ENCODE measurements at regions not wholly inside any gene's neighbourhood (a gene's known extent, or its start where the extent isn't known, plus 50 kb on each side); places are given as distances from the start of the nearest gene placed in this dataset.

DNA sequence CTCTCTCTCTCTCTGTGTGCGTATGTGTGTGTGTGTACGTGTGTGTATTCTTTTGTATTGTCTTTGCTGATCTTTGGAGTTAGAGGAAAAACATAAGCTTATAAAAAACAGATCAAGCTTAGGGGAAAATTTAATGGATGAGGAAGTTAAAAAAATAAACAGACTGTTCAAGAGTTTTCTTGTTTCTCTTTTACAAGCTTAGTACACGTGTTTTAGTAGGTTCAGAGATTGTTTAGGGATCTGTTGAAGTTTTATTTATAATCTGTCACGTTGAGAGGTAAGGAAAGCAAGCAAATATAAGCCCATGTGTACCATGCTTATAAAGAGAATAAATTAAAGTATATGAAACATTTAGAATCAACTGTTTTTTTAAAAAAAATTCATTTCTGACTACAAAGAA is 1470.3 kb upstream of the NUDT12 start:
- no peaks in the 10 kb centered on the region for H3K4me1 Mint-ChIP-seq
- H3K4me3 Mint-ChIP-seq = no peak overlapping the region
- no peak for DNase-seq
- ChIA-PET CTCF (no interaction called here), POLR2A (no interaction called here)
- Histone ChIP-seq H3K36me3 (ENCODE audit: insufficient read depth, low read length) (no peaks in the 10 kb centered on the region), H3K27me3 (ENCODE audit: insufficient read depth, low read length, poor library complexity, severe bottlenecking) (no peaks in the 10 kb centered on the region), H3K9me3 (ENCODE audit: low read length) (no peaks in the 10 kb centered on the region), H3K4me3 (ENCODE audit: low read length) (no peak overlapping the region), H3K4me1 (ENCODE audit: insufficient read depth, low read length) (no peaks in the 10 kb centered on the region), H3K27ac (ENCODE audit: low read depth, low read length) (no peak overlapping the region)
- no peaks in the 10 kb centered on the region for H3K27me3 Mint-ChIP-seq
- no peak overlapping the region for H3K27ac Mint-ChIP-seq
- H3K9me3 Mint-ChIP-seq = peaks cover 2 to 24% (median 8%) of the 10 kb centered on the region in 5 donors
- no peaks in the 10 kb centered on the region for H3K36me3 Mint-ChIP-seq

- no peaks in the 10 kb centered on the region for H3K4me1 ChIP-seq (ENCODE audit: insufficient read depth, low read length)
- H3K4me1 Mint-ChIP-seq = no peaks in the 10 kb centered on the region
- H3K4me3 Mint-ChIP-seq = no peak overlapping the region
- H3K27me3 ChIP-seq (ENCODE audit: insufficient read depth, low read length, poor library complexity, severe bottlenecking) = no peaks in the 10 kb centered on the region
- ChIA-PET POLR2A (no interaction called here), CTCF (no interaction called here)
- peaks cover 0 to 21% (median 3%) of the 10 kb centered on the region in 5 donors for H3K9me3 Mint-ChIP-seq
- no peak for DNase-seq
- H3K4me3 ChIP-seq (ENCODE audit: low read length) = no peak overlapping the region
- no peak overlapping the region for H3K27ac Mint-ChIP-seq
- H3K27me3 Mint-ChIP-seq = no peaks in the 10 kb centered on the region
- no peaks in the 10 kb centered on the region for H3K36me3 ChIP-seq (ENCODE audit: insufficient read depth, low read length)
- no peak overlapping the region for H3K27ac ChIP-seq (ENCODE audit: low read depth, low read length)
- H3K9me3 ChIP-seq (ENCODE audit: low read length) = no peaks in the 10 kb centered on the region
- H3K36me3 Mint-ChIP-seq = no peaks in the 10 kb centered on the region
These were observed 1467.6 kb upstream of the NUDT12 start for GRCh38 chr5:105030153-105030552.

GRCh38 chr5:105015098-105015497 is 1452.5 kb upstream of the NUDT12 start:
- POLR2A ChIA-PET = no interaction called here
- Mint-ChIP-seq H3K9me3 (peaks cover 2 to 36% (median 7%) of the 10 kb centered on the region in 5 donors), H3K27me3 (peaks cover 0 to 1% of the 10 kb centered on the region in 2 donors), H3K4me3 (no peak overlapping the region), H3K4me1 (no peaks in the 10 kb centered on the region), H3K27ac (no peak overlapping the region), H3K36me3 (no peaks in the 10 kb centered on the region)
- Histone ChIP-seq H3K4me3 (ENCODE audit: low read length) (no peak overlapping the region), H3K27ac (ENCODE audit: low read depth, low read length) (no peak overlapping the region), H3K9me3 (ENCODE audit: low read length) (peaks cover 5% of the 10 kb centered on the region), H3K36me3 (ENCODE audit: insufficient read depth, low read length) (no peaks in the 10 kb centered on the region), H3K4me1 (ENCODE audit: insufficient read depth, low read length) (no peaks in the 10 kb centered on the region), H3K27me3 (ENCODE audit: insufficient read depth, low read length, poor library complexity, severe bottlenecking) (no peaks in the 10 kb centered on the region)
- no peak for DNase-seq
- CTCF ChIA-PET = no interaction called here

DNA sequence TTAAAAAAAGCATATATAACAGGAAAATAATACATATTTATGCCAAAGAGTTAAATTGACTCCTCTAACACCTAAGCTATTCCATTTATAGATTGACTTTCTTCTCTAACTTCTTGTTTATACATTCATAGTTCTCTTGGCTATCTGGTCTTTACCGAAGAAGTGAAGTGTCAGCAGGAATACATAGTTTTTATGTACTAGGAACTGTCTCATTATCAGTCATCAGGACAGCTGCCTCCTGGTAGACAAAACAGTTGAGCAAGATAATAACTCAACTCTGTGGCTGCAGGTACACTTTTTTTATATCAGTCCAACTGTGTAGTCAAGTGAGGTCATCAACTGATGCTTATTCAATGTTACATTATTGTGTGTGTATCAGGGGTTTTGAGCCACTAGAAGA is 1436.0 kb upstream of the NUDT12 start:
- DNase-seq = no peak
- H3K36me3 ChIP-seq (ENCODE audit: insufficient read depth, low read length) = no peaks in the 10 kb centered on the region
- Mint-ChIP-seq H3K9me3 (peaks cover 4 to 16% (median 6%) of the 10 kb centered on the region in 5 donors), H3K27me3 (no peaks in the 10 kb centered on the region), H3K27ac (no peak overlapping the region), H3K4me3 (no peak overlapping the region), H3K4me1 (no peaks in the 10 kb centered on the region), H3K36me3 (no peaks in the 10 kb centered on the region)
- H3K9me3 ChIP-seq (ENCODE audit: low read length) = no peaks in the 10 kb centered on the region
- no peak overlapping the region for H3K27ac ChIP-seq (ENCODE audit: low read depth, low read length)
- no peak overlapping the region for H3K4me3 ChIP-seq (ENCODE audit: low read length)
- ChIA-PET CTCF (no interaction called here), POLR2A (no interaction called here)
- no peaks in the 10 kb centered on the region for H3K27me3 ChIP-seq (ENCODE audit: insufficient read depth, low read length, poor library complexity, severe bottlenecking)
- no peaks in the 10 kb centered on the region for H3K4me1 ChIP-seq (ENCODE audit: insufficient read depth, low read length)

DNA sequence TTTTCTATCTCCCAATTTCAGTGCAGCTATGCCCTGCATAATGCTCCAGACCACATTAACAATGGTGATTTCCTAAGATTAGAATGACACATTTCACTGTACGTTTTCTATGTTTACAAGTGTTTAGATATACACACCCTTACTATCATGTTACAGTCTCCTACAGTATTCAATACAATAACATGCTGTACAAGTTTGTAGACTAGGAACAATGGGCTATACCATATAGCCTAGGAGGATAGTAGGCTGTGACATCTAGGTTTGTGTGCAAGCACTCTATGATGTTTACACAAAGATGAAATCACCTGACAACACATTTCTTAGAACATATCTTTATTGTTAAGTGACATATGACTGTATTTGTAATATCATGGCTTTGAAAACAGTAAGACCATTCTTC is 1435.6 kb upstream of the NUDT12 start:
- Mint-ChIP-seq H3K27me3 (no peaks in the 10 kb centered on the region), H3K4me1 (no peaks in the 10 kb centered on the region)

DNA sequence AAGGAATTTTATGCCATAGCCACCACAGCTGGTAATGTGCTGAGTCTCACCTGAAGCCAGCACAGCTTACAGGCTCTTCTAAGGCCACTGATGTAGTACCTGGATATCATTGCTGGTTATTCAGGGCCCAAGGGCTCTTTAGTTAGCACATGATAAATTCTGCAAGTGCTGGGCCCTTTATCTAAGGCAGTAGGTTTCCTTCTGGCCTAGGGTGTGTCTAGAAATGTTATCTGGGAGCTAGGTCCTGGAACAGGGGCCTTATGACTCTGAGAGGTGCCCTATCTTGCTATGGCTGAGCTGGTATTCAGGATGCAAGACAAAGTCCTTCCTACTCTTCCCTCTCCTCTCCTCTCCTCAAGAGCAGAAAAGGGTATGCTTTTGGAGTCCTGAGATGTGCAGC is 1424.5 kb upstream of the NUDT12 start:
- Mint-ChIP-seq H3K27me3 (no peaks in the 10 kb centered on the region), H3K4me3 (no peak overlapping the region), H3K4me1 (no peaks in the 10 kb centered on the region), H3K27ac (no peak overlapping the region), H3K36me3 (no peaks in the 10 kb centered on the region), H3K9me3 (peaks cover 0 to 38% (median 15%) of the 10 kb centered on the region in 5 donors)
- no peaks in the 10 kb centered on the region for H3K9me3 ChIP-seq (ENCODE audit: low read length)
- H3K27me3 ChIP-seq (ENCODE audit: insufficient read depth, low read length, poor library complexity, severe bottlenecking) = no peaks in the 10 kb centered on the region
- ChIA-PET CTCF (no interaction called here), POLR2A (no interaction called here)
- H3K4me1 ChIP-seq (ENCODE audit: insufficient read depth, low read length) = no peaks in the 10 kb centered on the region
- no peak for DNase-seq
- no peak overlapping the region for H3K4me3 ChIP-seq (ENCODE audit: low read length)
- H3K36me3 ChIP-seq (ENCODE audit: insufficient read depth, low read length) = no peaks in the 10 kb centered on the region
- H3K27ac ChIP-seq (ENCODE audit: low read depth, low read length) = no peak overlapping the region

More for the DNA sequence above, 1435.6 kb upstream of the NUDT12 start:
- H3K4me3 ChIP-seq (ENCODE audit: low read length) = no peak overlapping the region
- no peak for DNase-seq
- Mint-ChIP-seq H3K4me3 (no peak overlapping the region), H3K27ac (no peak overlapping the region), H3K36me3 (no peaks in the 10 kb centered on the region), H3K9me3 (peaks cover 4 to 20% (median 6%) of the 10 kb centered on the region in 5 donors)
- no peaks in the 10 kb centered on the region for H3K4me1 ChIP-seq (ENCODE audit: insufficient read depth, low read length)
- H3K36me3 ChIP-seq (ENCODE audit: insufficient read depth, low read length) = no peaks in the 10 kb centered on the region
- H3K9me3 ChIP-seq (ENCODE audit: low read length) = no peaks in the 10 kb centered on the region
- H3K27me3 ChIP-seq (ENCODE audit: insufficient read depth, low read length, poor library complexity, severe bottlenecking) = no peaks in the 10 kb centered on the region
- ChIA-PET CTCF (no interaction called here), POLR2A (no interaction called here)
- H3K27ac ChIP-seq (ENCODE audit: low read depth, low read length) = no peak overlapping the region

GRCh38 chr5:104977529-104977928 is 1414.9 kb upstream of the NUDT12 start:
- ChIA-PET POLR2A (no interaction called here), CTCF (no interaction called here)
- H3K36me3 Mint-ChIP-seq = no peaks in the 10 kb centered on the region
- Histone ChIP-seq H3K9me3 (ENCODE audit: low read length) (no peaks in the 10 kb centered on the region), H3K27ac (ENCODE audit: low read depth, low read length) (no peak overlapping the region), H3K4me1 (ENCODE audit: insufficient read depth, low read length) (no peaks in the 10 kb centered on the region), H3K4me3 (ENCODE audit: low read length) (no peak overlapping the region), H3K27me3 (ENCODE audit: insufficient read depth, low read length, poor library complexity, severe bottlenecking) (no peaks in the 10 kb centered on the region), H3K36me3 (ENCODE audit: insufficient read depth, low read length) (no peaks in the 10 kb centered on the region)
- H3K27me3 Mint-ChIP-seq = no peaks in the 10 kb centered on the region
- DNase-seq = no peak
- no peak overlapping the region for H3K4me3 Mint-ChIP-seq
- peaks cover 0 to 36% (median 4%) of the 10 kb centered on the region in 5 donors for H3K9me3 Mint-ChIP-seq
- no peaks in the 10 kb centered on the region for H3K4me1 Mint-ChIP-seq
- no peak overlapping the region for H3K27ac Mint-ChIP-seq

GRCh38 chr5:104967806-104968410 is 1405.3 kb upstream of the NUDT12 start:
- Histone ChIP-seq H3K27ac (ENCODE audit: low read depth, low read length) (no peak overlapping the region), H3K36me3 (ENCODE audit: insufficient read depth, low read length) (no peaks in the 10 kb centered on the region), H3K27me3 (ENCODE audit: insufficient read depth, low read length, poor library complexity, severe bottlenecking) (no peaks in the 10 kb centered on the region), H3K4me1 (ENCODE audit: insufficient read depth, low read length) (no peaks in the 10 kb centered on the region), H3K4me3 (ENCODE audit: low read length) (no peak overlapping the region), H3K9me3 (ENCODE audit: low read length) (no peaks in the 10 kb centered on the region)
- Mint-ChIP-seq H3K27me3 (no peaks in the 10 kb centered on the region), H3K4me1 (no peaks in the 10 kb centered on the region), H3K4me3 (no peak overlapping the region), H3K27ac (no peak overlapping the region), H3K9me3 (peaks cover 0 to 9% (median 2%) of the 10 kb centered on the region in 5 donors), H3K36me3 (no peaks in the 10 kb centered on the region)
- ChIA-PET CTCF (no interaction called here), POLR2A (no interaction called here)
- no peak for DNase-seq

- Mint-ChIP-seq H3K4me1 (no peaks in the 10 kb centered on the region), H3K27ac (no peak overlapping the region), H3K9me3 (peaks cover 0 to 18% (median 2%) of the 10 kb centered on the region in 5 donors), H3K36me3 (no peaks in the 10 kb centered on the region), H3K27me3 (no peaks in the 10 kb centered on the region), H3K4me3 (no peak overlapping the region)
- no peaks in the 10 kb centered on the region for H3K27me3 ChIP-seq (ENCODE audit: insufficient read depth, low read length, poor library complexity, severe bottlenecking)
- no peaks in the 10 kb centered on the region for H3K4me1 ChIP-seq (ENCODE audit: insufficient read depth, low read length)
- H3K27ac ChIP-seq (ENCODE audit: low read depth, low read length) = no peak overlapping the region
- POLR2A ChIA-PET = no interaction called here
- no peak overlapping the region for H3K4me3 ChIP-seq (ENCODE audit: low read length)
- CTCF ChIA-PET = no interaction called here
- no peaks in the 10 kb centered on the region for H3K36me3 ChIP-seq (ENCODE audit: insufficient read depth, low read length)
- H3K9me3 ChIP-seq (ENCODE audit: low read length) = no peaks in the 10 kb centered on the region
- DNase-seq = no peak
These were observed 1402.4 kb upstream of the NUDT12 start for GRCh38 chr5:104965006-104965405.

Data from CD8-positive, alpha-beta memory T cell (primary cell).